Ovary (tissue), 7 donors: ENCODE measurements at regions not wholly inside any gene's neighbourhood (a gene's known extent, or its start where the extent isn't known, plus 50 kb on each side); places are given as distances from the start of the nearest gene placed in this dataset.

Experiments used
- DNase-seq, 5 donors: peaks; one replicate each; pipeline ENCODE4 v3.0.0-alpha.2; 2019 to 2020
- H3K27ac ChIP-seq, 2 donors: fragments of 200-600 bp; one replicate each; pipeline versions ENCODE4 v1.5.1 to v1.8.0; 2019 to 2022
- H3K27me3 ChIP-seq: fragments of 200-600 bp; one replicate; pipeline ENCODE4 v1.8.0; 2022
- H3K36me3 ChIP-seq: fragments of 200-600 bp; sonication (generic); one replicate; pipeline ENCODE4 v1.5.1; 2019
- H3K4me1 ChIP-seq: one replicate; pipeline ENCODE4 v1.8.1; 2013; ENCODE audit warnings: mild to moderate bottlenecking, moderate library complexity; ENCODE audit not compliant: insufficient read depth
- H3K4me3 ChIP-seq: fragments of 200-600 bp; sonication (generic); one replicate; pipeline ENCODE4 v1.5.1; 2017
- H3K9me3 ChIP-seq, 2 donors: fragments of 200-600 bp in 1 of 2; sonication (generic) in 1 of 2; one replicate each; pipeline versions ENCODE4 v1.5.1 to v1.8.1; 2013 to 2019; ENCODE audit warnings: mild to moderate bottlenecking in 1 of 2, moderate library complexity in 1 of 2
- CTCF ChIP-seq, 3 donors: fragments of 450-650 bp in 2 of 3; fragments of 200-600 bp in 1 of 3; IDR thresholded peaks; one replicate each; pipeline versions ENCODE4 v1.5.1 to v1.8.0; 2016 to 2022; ENCODE audit warnings: antibody characterized with exemption in 3 of 3, mild to moderate bottlenecking in 1 of 3
- EP300 ChIP-seq: sonication (generic); formaldehyde crosslinking; IDR thresholded peaks from one replicate; pipeline ENCODE4 v1.6.1; 2017; ENCODE audit warnings: antibody characterized with exemption
- POLR2A ChIP-seq: fragments of 450-650 bp; IDR thresholded peaks from one replicate; pipeline ENCODE4 v1.6.1; 2017; ENCODE audit warnings: antibody characterized with exemption, mild to moderate bottlenecking, moderate library complexity
- WGBS, 3 donors: extraction: QIAGEN DNeasy Blood & Tissue Kit in 1 of 3; methylation state at CpG; one replicate each; pipeline versions ENCODE4 v1.1.5 to v1.1.7; 2013 to 2017; 5-methylcytosine and 5-hydroxymethylcytosine counted together
- intact Hi-C, 4 donors: fragments of 100-400 bp; cut with DNase I; formaldehyde crosslinking; loops; one replicate each; pipeline versions ENCODE4 v1.11.0 to v1.15.1; 2022 to 2023
- donor health status: DM: no; HTN: no; CAD: no; lungs with moderate emphysema.
- donor health status: DM: no; HTN: no; CAD: no.
- donor health status: Bipolar disorder and iron deficiency.
- donor health status: DM: no; HTN: no; CAD: no.
- donor health status: DM: yes; HTN: yes; CAD: no.

- Histone ChIP-seq H3K27ac (no peak overlapping the region), H3K36me3 (no peaks in the 10 kb centered on the region), H3K4me3 (no peak overlapping the region), H3K27me3 (no peaks in the 10 kb centered on the region), H3K4me1 (no peaks in the 10 kb centered on the region), H3K9me3 (no peaks in the 10 kb centered on the region)
- DNase-seq: no peak
- intact Hi-C loops: no loop called here
- 92 to 94% (median 94%) methylated on average over 7 of the region's 7 CpGs for WGBS, 3 donors
- no peak for TF ChIP-seq EP300
- TF ChIP-seq CTCF (IDR thresholded peaks at IDR 0.05): no peak
- no peak for TF ChIP-seq POLR2A
Observed at GRCh38 chr4:175540732-175541131, 271.3 kb downstream of the GPM6A start.

- WGBS, 3 donors: 65 to 75% (median 74%) methylated on average over 1 of the region's 1 CpG
- Histone ChIP-seq H3K27me3 (no peaks in the 10 kb centered on the region), H3K4me1 (no peaks in the 10 kb centered on the region), H3K36me3 (no peaks in the 10 kb centered on the region), H3K27ac (no peak overlapping the region), H3K4me3 (no peak overlapping the region), H3K9me3 (no peaks in the 10 kb centered on the region)
- no peak for DNase-seq
- intact Hi-C loops: no loop called here
- TF ChIP-seq CTCF (IDR thresholded peaks at IDR 0.05): no peak
- TF ChIP-seq EP300: no peak
- no peak for TF ChIP-seq POLR2A
Observed at GRCh38 chr4:175542786-175543185, 269.3 kb downstream of the GPM6A start.

- Histone ChIP-seq H3K36me3 (no peaks in the 10 kb centered on the region), H3K4me3 (no peak overlapping the region), H3K27me3 (no peaks in the 10 kb centered on the region), H3K9me3 (no peaks in the 10 kb centered on the region), H3K27ac (no peak overlapping the region), H3K4me1 (no peaks in the 10 kb centered on the region)
- intact Hi-C loops: no loop called here
- WGBS, 3 donors: 58 to 64% (median 58%) methylated on average over 6 of the region's 6 CpGs
- no peak for TF ChIP-seq EP300
- TF ChIP-seq POLR2A: no peak
- TF ChIP-seq CTCF (IDR thresholded peaks at IDR 0.05): no peak
- no peak for DNase-seq
Observed at GRCh38 chr4:175559126-175559525, 252.9 kb downstream of the GPM6A start.

GRCh38 chr4:175559526-175559925 lies 252.5 kb downstream of the GPM6A start:
- TF ChIP-seq CTCF (IDR thresholded peaks at IDR 0.05) (no peak), EP300 (no peak), POLR2A (no peak)
- intact Hi-C loops: no loop called here
- Histone ChIP-seq H3K27me3 (no peaks in the 10 kb centered on the region), H3K36me3 (no peaks in the 10 kb centered on the region), H3K27ac (no peak overlapping the region), H3K4me3 (no peak overlapping the region), H3K4me1 (no peaks in the 10 kb centered on the region), H3K9me3 (no peaks in the 10 kb centered on the region)
- DNase-seq: no peak
- WGBS, 3 donors: 64 to 72% (median 65%) methylated on average over 2 of the region's 2 CpGs

GRCh38 chr4:175560604-175561003 lies 251.5 kb downstream of the GPM6A start:
- TF ChIP-seq CTCF (IDR thresholded peaks at IDR 0.05) (no peak), EP300 (no peak)
- Histone ChIP-seq H3K27me3 (no peaks in the 10 kb centered on the region), H3K4me1 (no peaks in the 10 kb centered on the region), H3K36me3 (no peaks in the 10 kb centered on the region), H3K4me3 (no peak overlapping the region), H3K27ac (no peak overlapping the region), H3K9me3 (no peaks in the 10 kb centered on the region)
- 18 to 29% (median 24%) methylated on average over 1 of the region's 1 CpG for WGBS, 3 donors
- DNase-seq: no peak
- intact Hi-C loops: no loop called here
